ENCODE measurements at regions not wholly inside any gene's neighbourhood (a gene's known extent, or its start where the extent isn't known, plus 50 kb on each side); places are given as distances from the start of the nearest gene placed in this dataset.

DNA sequence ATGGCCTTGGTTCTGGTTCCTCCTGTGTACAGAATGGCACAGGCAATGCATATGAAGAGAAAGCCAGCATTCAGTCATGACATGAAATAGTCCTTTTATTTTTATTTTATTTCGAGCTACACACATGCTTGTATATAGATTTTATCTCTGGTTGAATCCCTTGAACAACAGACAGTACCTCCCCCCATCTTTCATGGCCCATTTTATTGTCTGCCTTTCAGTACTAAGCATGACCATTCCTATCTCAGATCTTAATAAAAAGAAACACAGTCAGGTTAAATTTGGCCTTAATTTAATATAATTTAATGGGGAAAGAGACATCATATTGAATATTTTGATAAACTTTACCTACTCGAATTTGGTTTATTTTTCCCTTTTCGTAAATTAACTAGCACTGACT is 76.4 kb upstream of the VANGL1 start:
- Histone ChIP-seq H3K4me3 (no peak overlapping the region), H3K9me3 (peaks cover 0 to 4% (median 0%) of the 10 kb centered on the region in 4 donors), H3K27me3 (peaks cover 0 to 22% (median 0%) of the 10 kb centered on the region in 3 donors), H3K36me3 (no peaks in the 10 kb centered on the region), H3K4me1 (no peaks in the 10 kb centered on the region), H3K27ac (no peak overlapping the region)
- 74 to 82% methylated on average over 3 of the region's 3 CpGs for WGBS, 2 donors
- intact Hi-C loops (cut with DNase I): no loop called here
- no peak for DNase-seq
- no peak for TF ChIP-seq POLR2AphosphoS5 (IDR thresholded peaks at IDR 0.05)
- TF ChIP-seq POLR2A (IDR thresholded peaks at IDR 0.05): no peak
- TF ChIP-seq, protein P1, sequence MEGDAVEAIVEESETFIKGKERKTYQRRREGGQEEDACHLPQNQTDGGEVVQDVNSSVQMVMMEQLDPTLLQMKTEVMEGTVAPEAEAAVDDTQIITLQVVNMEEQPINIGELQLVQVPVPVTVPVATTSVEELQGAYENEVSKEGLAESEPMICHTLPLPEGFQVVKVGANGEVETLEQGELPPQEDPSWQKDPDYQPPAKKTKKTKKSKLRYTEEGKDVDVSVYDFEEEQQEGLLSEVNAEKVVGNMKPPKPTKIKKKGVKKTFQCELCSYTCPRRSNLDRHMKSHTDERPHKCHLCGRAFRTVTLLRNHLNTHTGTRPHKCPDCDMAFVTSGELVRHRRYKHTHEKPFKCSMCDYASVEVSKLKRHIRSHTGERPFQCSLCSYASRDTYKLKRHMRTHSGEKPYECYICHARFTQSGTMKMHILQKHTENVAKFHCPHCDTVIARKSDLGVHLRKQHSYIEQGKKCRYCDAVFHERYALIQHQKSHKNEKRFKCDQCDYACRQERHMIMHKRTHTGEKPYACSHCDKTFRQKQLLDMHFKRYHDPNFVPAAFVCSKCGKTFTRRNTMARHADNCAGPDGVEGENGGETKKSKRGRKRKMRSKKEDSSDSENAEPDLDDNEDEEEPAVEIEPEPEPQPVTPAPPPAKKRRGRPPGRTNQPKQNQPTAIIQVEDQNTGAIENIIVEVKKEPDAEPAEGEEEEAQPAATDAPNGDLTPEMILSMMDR (IDR thresholded peaks at IDR 0.05): no peak
- no peak for TF ChIP-seq EP300 (IDR thresholded peaks at IDR 0.05)

DNA sequence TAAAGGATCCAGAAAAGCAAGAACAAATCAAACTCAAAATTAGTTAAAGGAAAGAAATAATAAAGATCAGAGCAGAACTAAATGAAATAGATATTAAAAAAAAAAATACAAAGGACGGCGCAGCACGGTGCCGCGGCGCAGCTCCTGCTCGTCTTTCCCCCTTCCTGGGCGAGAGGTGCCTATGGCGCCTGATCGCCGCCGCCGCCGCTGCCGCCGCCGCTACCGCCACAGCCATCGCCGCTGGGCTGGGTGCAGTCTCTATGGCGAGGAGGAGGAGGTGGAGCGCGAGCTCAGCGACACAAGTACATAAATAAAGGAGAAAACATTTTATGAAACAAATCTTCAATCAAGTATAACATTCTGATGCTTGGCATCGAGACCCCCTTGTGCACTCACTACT is 77.6 kb upstream of the VANGL1 start:
- intact Hi-C loops (cut with DNase I): no loop called here
- Histone ChIP-seq H3K36me3 (no peaks in the 10 kb centered on the region), H3K4me3 (no peak overlapping the region), H3K4me1 (no peaks in the 10 kb centered on the region), H3K27ac (no peak overlapping the region), H3K9me3 (peaks cover 0 to 4% (median 0%) of the 10 kb centered on the region in 4 donors), H3K27me3 (peaks cover 0 to 22% (median 0%) of the 10 kb centered on the region in 3 donors)
- 37 to 58% methylated on average over 25 of the region's 25 CpGs for WGBS, 2 donors
- TF ChIP-seq POLR2A (IDR thresholded peaks at IDR 0.05) (no peak), POLR2AphosphoS5 (IDR thresholded peaks at IDR 0.05) (no peak), EP300 (IDR thresholded peaks at IDR 0.05) (no peak)
- TF ChIP-seq, protein P1 (IDR thresholded peaks at IDR 0.05): no peak
- no peak for DNase-seq

DNA sequence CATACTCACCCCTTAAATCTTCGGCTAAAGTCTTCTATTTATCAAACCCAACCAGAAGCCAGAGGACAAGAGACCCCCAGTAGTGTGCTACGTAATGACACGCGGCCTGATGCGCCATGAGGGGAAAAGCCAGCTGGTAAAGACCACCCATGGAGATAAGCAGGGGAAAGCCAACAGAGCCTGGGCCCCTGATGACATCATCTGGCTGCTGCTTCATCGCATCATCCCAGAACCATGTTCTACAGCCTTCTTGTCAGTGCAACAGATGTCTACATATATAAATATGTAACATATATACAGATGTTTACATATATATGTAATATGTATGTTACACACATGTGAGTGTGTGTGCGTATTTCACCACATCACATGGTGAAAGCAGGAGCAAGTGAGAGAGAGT is 81.7 kb upstream of the VANGL1 start:
- Histone ChIP-seq H3K36me3 (no peaks in the 10 kb centered on the region), H3K27ac (no peak overlapping the region), H3K4me3 (no peak overlapping the region), H3K9me3 (no peaks in the 10 kb centered on the region), H3K4me1 (no peaks in the 10 kb centered on the region), H3K27me3 (peaks cover 0 to 22% (median 0%) of the 10 kb centered on the region in 3 donors)
- intact Hi-C loops (cut with DNase I): no loop called here
- TF ChIP-seq POLR2A (IDR thresholded peaks at IDR 0.05) (no peak), POLR2AphosphoS5 (IDR thresholded peaks at IDR 0.05) (no peak), EP300 (IDR thresholded peaks at IDR 0.05) (no peak)
- TF ChIP-seq, protein P1 (IDR thresholded peaks at IDR 0.05): no peak
- WGBS, 2 donors: 60 to 85% methylated on average over 7 of the region's 7 CpGs
- no peak for DNase-seq

DNA sequence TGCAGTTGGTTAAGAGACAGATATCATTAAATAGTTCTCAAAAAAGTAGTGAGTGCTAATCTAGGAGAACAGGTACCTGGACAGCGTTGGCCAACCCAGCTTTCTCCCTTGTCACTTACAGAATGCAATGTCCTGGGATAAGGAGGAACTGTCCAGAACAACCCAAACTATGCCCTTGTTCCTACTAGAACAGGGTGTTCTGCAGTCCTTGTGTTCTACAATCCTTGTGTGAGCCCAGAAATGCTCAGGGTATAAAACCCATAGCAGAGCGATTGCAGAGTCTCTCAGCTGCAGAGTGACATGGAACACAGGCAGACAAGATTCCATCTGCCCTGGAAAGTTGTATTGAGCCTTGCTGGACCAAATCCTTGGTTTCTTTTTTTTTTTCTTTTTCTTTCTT is 83.5 kb upstream of the VANGL1 start:
- TF ChIP-seq POLR2A (IDR thresholded peaks at IDR 0.05) (no peak), EP300 (IDR thresholded peaks at IDR 0.05) (no peak), POLR2AphosphoS5 (IDR thresholded peaks at IDR 0.05) (no peak)
- TF ChIP-seq, protein P1 (IDR thresholded peaks at IDR 0.05): no peak
- Histone ChIP-seq H3K27ac (no peak overlapping the region), H3K4me1 (no peaks in the 10 kb centered on the region), H3K27me3 (peaks cover 0 to 9% (median 0%) of the 10 kb centered on the region in 3 donors), H3K4me3 (no peak overlapping the region), H3K9me3 (no peaks in the 10 kb centered on the region), H3K36me3 (no peaks in the 10 kb centered on the region)
- no peak for DNase-seq
- intact Hi-C loops (cut with DNase I): no loop called here
- 91% methylated on average over 2 of the region's 2 CpGs for WGBS, 2 donors

DNA sequence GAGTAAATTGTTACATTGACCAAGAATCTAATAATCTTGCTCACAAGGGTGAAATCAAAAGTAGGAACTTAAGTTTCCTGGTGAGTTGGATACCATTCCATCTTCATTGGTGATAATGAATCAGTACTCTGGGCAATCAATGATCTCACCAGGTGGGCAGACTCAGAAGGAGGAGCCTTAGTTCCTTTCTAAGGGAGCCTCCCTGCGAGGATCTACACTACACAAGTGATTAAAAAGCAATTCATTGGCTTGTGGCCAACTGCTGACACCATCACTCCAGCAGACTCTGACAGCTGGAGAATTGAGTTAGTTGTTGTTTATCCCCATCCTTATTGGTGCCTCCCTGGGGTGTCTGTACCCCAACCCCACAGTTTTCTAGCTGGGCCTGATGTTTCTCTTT is 84.1 kb upstream of the VANGL1 start:
- Histone ChIP-seq H3K9me3 (no peaks in the 10 kb centered on the region), H3K36me3 (no peaks in the 10 kb centered on the region), H3K27ac (no peak overlapping the region), H3K27me3 (peaks cover 0 to 9% (median 0%) of the 10 kb centered on the region in 3 donors), H3K4me3 (no peak overlapping the region), H3K4me1 (no peaks in the 10 kb centered on the region)
- WGBS, 2 donors: 18 to 69% methylated on average over 1 of the region's 1 CpG
- TF ChIP-seq EP300 (IDR thresholded peaks at IDR 0.05) (no peak), POLR2AphosphoS5 (IDR thresholded peaks at IDR 0.05) (no peak), POLR2A (IDR thresholded peaks at IDR 0.05) (no peak)
- TF ChIP-seq, protein P1 (IDR thresholded peaks at IDR 0.05): no peak
- DNase-seq: no peak
- intact Hi-C loops (cut with DNase I): no loop called here
